Neural cell (in vitro differentiated cells): ENCODE measurements at regions not wholly inside any gene's neighbourhood (a gene's known extent, or its start where the extent isn't known, plus 50 kb on each side); places are given as distances from the start of the nearest gene placed in this dataset.

Source experiments
- H2AFZ ChIP-seq: fragments of 200-600, 300-800 bp; sonication (generic), shearing (Covaris generic); 2 replicates; pipeline ENCODE4 v1.6.0; 2014; ENCODE audit warnings: low read depth, mild to moderate bottlenecking, antibody characterized with exemption, low read length, moderate library complexity
- H3F3A ChIP-seq: fragments of 200-600 bp; shearing (Covaris generic); 2 replicates; pipeline ENCODE4 v1.6.1; 2016; ENCODE audit warnings: mild to moderate bottlenecking, moderate library complexity, mixed read lengths, antibody characterized with exemption, low read length; ENCODE audit not compliant: insufficient read depth, poor library complexity, severe bottlenecking
- H3K27ac ChIP-seq: fragments of 200-600, 300-800 bp; sonication (generic), shearing (Covaris generic); 2 replicates; pipeline ENCODE4 v1.5.1; 2014; ENCODE audit warnings: mild to moderate bottlenecking, low read length, moderate library complexity
- H3K27me3 ChIP-seq: fragments of 300-800, 200-600 bp; sonication (generic), shearing (Covaris generic); 2 replicates; pipeline ENCODE4 v1.6.0; 2014; ENCODE audit warnings: mild to moderate bottlenecking, low read depth, low read length, moderate library complexity; ENCODE audit not compliant: insufficient read depth
- H3K36me3 ChIP-seq: fragments of 300-800, 200-600 bp; sonication (generic), shearing (Covaris generic); 2 replicates; pipeline ENCODE4 v1.5.1; 2014; ENCODE audit warnings: mild to moderate bottlenecking, antibody characterized with exemption, low read length, moderate library complexity; ENCODE audit not compliant: insufficient read depth
- H3K4me2 ChIP-seq: fragments of 300-800, 200-600 bp; sonication (generic), shearing (Covaris generic); 2 replicates; pipeline ENCODE4 v1.6.0; 2014; ENCODE audit warnings: mild to moderate bottlenecking, low read length
- H3K4me3 ChIP-seq: fragments of 300-800, 200-600 bp; sonication (generic), shearing (Covaris generic); 2 replicates; pipeline ENCODE4 v1.5.1; 2014; ENCODE audit warnings: mild to moderate bottlenecking, low read length, moderate library complexity
- H3K79me2 ChIP-seq: fragments of 200-600 bp; shearing (Covaris generic); replicated peaks from 2 replicates; pipeline ENCODE4 v1.6.0; 2014; ENCODE audit warnings: mild to moderate bottlenecking, low read length, moderate library complexity; ENCODE audit not compliant: insufficient read depth
- H3K9ac ChIP-seq: fragments of 300-800, 200-600 bp; sonication (generic), shearing (Covaris generic); 2 replicates; pipeline ENCODE4 v1.6.1; 2016; ENCODE audit warnings: mild to moderate bottlenecking, low read length, mixed read lengths
- H3K9me2 ChIP-seq: fragments of 200-600 bp; shearing (Covaris generic); 2 replicates; pipeline ENCODE4 v1.6.1; 2016; ENCODE audit warnings: mild to moderate bottlenecking, low read length, mixed read lengths; ENCODE audit not compliant: insufficient read depth
- H3K9me3 ChIP-seq: fragments of 200-600, 300-800 bp; sonication (generic), shearing (Covaris generic); 2 replicates; pipeline ENCODE4 v1.6.1; 2016; ENCODE audit warnings: mild to moderate bottlenecking, mixed run types, low read length, moderate library complexity, mixed read lengths
- H4K20me1 ChIP-seq: fragments of 200-600 bp; shearing (Covaris generic); 2 replicates; pipeline ENCODE4 v1.6.1; 2016; ENCODE audit warnings: mild to moderate bottlenecking, mixed run types; ENCODE audit not compliant: insufficient read depth
- EP300 ChIP-seq: fragments of 450-650 bp; conservative IDR thresholded peaks from 2 replicates; pipeline ENCODE4 v1.6.1; 2014; ENCODE audit warnings: antibody characterized with exemption, mild to moderate bottlenecking, moderate library complexity; ENCODE audit not compliant: poor library complexity, severe bottlenecking
- EZH2 ChIP-seq: fragments of 200-600, 300-800 bp; shearing (Covaris generic), sonication (generic); IDR thresholded peaks from 2 replicates; pipeline ENCODE4 v1.6.1; 2014; ENCODE audit warnings: antibody characterized with exemption, low read length, borderline replicate concordance, mild to moderate bottlenecking; ENCODE audit not compliant: insufficient read depth, poor library complexity, severe bottlenecking
- MXI1 ChIP-seq: fragments of 450-650 bp; conservative IDR thresholded peaks from 2 replicates; pipeline ENCODE4 v1.6.1; 2014; ENCODE audit warnings: antibody characterized with exemption, mild to moderate bottlenecking; ENCODE audit not compliant: poor library complexity, severe bottlenecking
- POLR2AphosphoS5 ChIP-seq: IDR thresholded peaks from 2 replicates; pipeline ENCODE4 v1.6.1; 2012
- RAD21 ChIP-seq: fragments of 450-650 bp; conservative IDR thresholded peaks from 2 replicates; pipeline ENCODE4 v1.6.1; 2014; ENCODE audit warnings: antibody characterized with exemption, mild to moderate bottlenecking, moderate library complexity
- SMC3 ChIP-seq: fragments of 450-650 bp; conservative IDR thresholded peaks from 2 replicates; pipeline ENCODE4 v1.6.1; 2014; ENCODE audit warnings: antibody characterized with exemption, mild to moderate bottlenecking, moderate library complexity; ENCODE audit not compliant: poor library complexity
- TAF1 ChIP-seq: IDR thresholded peaks from 2 replicates; pipeline ENCODE4 v1.6.1; 2012; ENCODE audit warnings: low read depth
- TF ChIP-seq, protein P1 (sequence below): IDR thresholded peaks from 2 replicates; pipeline ENCODE4 v1.6.1; 2012; ENCODE audit warnings: borderline replicate concordance
- TF ChIP-seq, protein P2 (sequence below): fragments of 450-650 bp; IDR thresholded peaks from 2 replicates; pipeline ENCODE4 v1.5.1; 2014; ENCODE audit warnings: antibody characterized with exemption, mild to moderate bottlenecking, moderate library complexity; ENCODE audit not compliant: poor library complexity, severe bottlenecking

DNA sequence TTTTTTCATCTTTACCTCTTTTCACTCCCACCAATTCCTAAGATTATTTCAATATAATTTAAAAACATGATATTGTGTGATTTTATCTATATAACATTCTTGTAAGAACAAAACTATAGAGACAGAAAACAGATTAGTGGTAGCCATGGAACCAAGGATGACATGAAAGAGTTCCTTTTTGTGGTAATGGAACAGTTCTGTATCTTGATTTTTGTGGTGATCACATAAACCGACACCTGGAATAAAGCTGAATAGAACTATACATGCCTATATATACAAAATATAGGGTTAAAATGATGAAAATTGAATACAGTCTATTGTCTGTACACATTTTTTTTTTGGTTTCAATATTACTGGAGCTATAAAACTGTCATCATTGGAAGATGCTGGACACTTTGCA is 945.4 kb downstream of the SI start:
- no peaks in the 10 kb centered on the region for H3K27me3 ChIP-seq
- H3K9ac ChIP-seq: no peak overlapping the region
- no peaks in the 10 kb centered on the region for H3K79me2 ChIP-seq
- H4K20me1 ChIP-seq: no peaks in the 10 kb centered on the region
- H3K4me3 ChIP-seq: no peak overlapping the region
- no peaks in the 10 kb centered on the region for H3F3A ChIP-seq
- H3K9me2 ChIP-seq: no peaks in the 10 kb centered on the region
- H3K27ac ChIP-seq: no peak overlapping the region
- H3K9me3 ChIP-seq: no peaks in the 10 kb centered on the region
- H3K36me3 ChIP-seq: no peaks in the 10 kb centered on the region
- no peak overlapping the region for H2AFZ ChIP-seq
- no peak overlapping the region for H3K4me2 ChIP-seq
- TF ChIP-seq, protein P1, sequence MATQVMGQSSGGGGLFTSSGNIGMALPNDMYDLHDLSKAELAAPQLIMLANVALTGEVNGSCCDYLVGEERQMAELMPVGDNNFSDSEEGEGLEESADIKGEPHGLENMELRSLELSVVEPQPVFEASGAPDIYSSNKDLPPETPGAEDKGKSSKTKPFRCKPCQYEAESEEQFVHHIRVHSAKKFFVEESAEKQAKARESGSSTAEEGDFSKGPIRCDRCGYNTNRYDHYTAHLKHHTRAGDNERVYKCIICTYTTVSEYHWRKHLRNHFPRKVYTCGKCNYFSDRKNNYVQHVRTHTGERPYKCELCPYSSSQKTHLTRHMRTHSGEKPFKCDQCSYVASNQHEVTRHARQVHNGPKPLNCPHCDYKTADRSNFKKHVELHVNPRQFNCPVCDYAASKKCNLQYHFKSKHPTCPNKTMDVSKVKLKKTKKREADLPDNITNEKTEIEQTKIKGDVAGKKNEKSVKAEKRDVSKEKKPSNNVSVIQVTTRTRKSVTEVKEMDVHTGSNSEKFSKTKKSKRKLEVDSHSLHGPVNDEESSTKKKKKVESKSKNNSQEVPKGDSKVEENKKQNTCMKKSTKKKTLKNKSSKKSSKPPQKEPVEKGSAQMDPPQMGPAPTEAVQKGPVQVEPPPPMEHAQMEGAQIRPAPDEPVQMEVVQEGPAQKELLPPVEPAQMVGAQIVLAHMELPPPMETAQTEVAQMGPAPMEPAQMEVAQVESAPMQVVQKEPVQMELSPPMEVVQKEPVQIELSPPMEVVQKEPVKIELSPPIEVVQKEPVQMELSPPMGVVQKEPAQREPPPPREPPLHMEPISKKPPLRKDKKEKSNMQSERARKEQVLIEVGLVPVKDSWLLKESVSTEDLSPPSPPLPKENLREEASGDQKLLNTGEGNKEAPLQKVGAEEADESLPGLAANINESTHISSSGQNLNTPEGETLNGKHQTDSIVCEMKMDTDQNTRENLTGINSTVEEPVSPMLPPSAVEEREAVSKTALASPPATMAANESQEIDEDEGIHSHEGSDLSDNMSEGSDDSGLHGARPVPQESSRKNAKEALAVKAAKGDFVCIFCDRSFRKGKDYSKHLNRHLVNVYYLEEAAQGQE: no peak
- TF ChIP-seq RAD21: no peak
- TF ChIP-seq EZH2: no peak
- no peak for TF ChIP-seq MXI1
- no peak for TF ChIP-seq EP300
- TF ChIP-seq POLR2AphosphoS5: no peak
- TF ChIP-seq SMC3: no peak
- TF ChIP-seq, protein P2, sequence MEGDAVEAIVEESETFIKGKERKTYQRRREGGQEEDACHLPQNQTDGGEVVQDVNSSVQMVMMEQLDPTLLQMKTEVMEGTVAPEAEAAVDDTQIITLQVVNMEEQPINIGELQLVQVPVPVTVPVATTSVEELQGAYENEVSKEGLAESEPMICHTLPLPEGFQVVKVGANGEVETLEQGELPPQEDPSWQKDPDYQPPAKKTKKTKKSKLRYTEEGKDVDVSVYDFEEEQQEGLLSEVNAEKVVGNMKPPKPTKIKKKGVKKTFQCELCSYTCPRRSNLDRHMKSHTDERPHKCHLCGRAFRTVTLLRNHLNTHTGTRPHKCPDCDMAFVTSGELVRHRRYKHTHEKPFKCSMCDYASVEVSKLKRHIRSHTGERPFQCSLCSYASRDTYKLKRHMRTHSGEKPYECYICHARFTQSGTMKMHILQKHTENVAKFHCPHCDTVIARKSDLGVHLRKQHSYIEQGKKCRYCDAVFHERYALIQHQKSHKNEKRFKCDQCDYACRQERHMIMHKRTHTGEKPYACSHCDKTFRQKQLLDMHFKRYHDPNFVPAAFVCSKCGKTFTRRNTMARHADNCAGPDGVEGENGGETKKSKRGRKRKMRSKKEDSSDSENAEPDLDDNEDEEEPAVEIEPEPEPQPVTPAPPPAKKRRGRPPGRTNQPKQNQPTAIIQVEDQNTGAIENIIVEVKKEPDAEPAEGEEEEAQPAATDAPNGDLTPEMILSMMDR: no peak
- TF ChIP-seq TAF1: no peak

DNA sequence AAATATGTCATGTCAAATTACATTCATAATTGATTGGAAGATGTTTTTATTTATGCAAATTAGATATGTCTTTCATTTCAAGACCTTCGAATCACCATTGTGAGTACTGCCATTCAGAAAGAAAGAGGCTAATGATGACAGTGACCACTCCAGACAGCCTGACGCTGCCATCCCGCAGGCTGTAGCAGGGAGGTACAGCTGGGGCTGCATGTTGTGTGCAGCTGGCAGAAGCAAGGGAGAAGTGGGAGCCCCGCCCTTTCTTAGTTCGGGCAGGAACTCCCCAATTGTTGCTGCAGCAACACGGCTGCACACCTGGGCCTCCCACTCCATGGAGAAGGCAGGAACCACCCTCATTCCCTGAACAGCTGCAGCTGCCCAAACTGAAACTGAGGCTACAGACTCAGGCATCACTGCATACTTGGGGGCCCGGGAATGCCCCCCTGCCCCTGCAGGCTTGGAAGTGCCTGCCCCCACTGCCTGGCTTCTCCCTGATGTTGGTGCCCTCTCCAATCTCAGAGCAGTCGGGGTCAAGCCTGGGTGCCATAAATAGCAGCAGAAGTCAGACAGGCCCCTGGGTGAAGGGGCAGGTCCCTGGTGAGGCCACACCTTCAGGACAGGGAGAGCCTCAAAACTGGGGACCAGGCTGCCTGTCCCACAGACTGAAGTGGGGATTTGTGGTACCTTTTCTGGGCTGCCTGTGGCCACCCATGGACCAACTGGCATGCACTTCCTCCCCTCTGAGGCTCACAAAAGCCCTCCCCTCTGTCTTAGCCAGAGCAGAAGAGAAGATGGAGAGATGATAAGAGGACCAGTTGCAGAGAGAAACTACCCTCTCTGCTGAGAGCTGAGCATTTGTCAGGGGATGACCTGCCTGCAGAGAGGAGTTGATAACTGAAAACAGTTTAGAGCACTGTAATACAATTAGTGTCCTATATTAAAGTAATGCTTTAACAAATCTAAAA is 964.6 kb downstream of the SI start:
- no peaks in the 10 kb centered on the region for H3K9me2 ChIP-seq
- H3K36me3 ChIP-seq: no peaks in the 10 kb centered on the region
- no peaks in the 10 kb centered on the region for H3K9me3 ChIP-seq
- no peak overlapping the region for H2AFZ ChIP-seq
- no peak for TF ChIP-seq SMC3
- no peak for TF ChIP-seq TAF1
- TF ChIP-seq RAD21: no peak
- TF ChIP-seq, protein P1: no peak
- TF ChIP-seq EP300: no peak
- TF ChIP-seq MXI1: no peak
- TF ChIP-seq, protein P2: no peak
- no peak for TF ChIP-seq POLR2AphosphoS5
- TF ChIP-seq EZH2: no peak
- no peak overlapping the region for H3K9ac ChIP-seq
- H3K4me3 ChIP-seq: no peak overlapping the region
- H3K4me2 ChIP-seq: no peak overlapping the region
- H3K27me3 ChIP-seq: no peaks in the 10 kb centered on the region
- H3K27ac ChIP-seq: no peak overlapping the region
- H4K20me1 ChIP-seq: no peaks in the 10 kb centered on the region
- no peaks in the 10 kb centered on the region for H3F3A ChIP-seq
- no peaks in the 10 kb centered on the region for H3K79me2 ChIP-seq
